PC-9 (cell line): ENCODE measurements at regions not wholly inside any gene's neighbourhood (a gene's known extent, or its start where the extent isn't known, plus 50 kb on each side); places are given as distances from the start of the nearest gene placed in this dataset.

Experiments
- EZH2 ChIP-seq: fragments of 200-600 bp; sonication (generic); IDR thresholded peaks from 2 replicates; pipeline ENCODE4 v1.8.0; 2017; ENCODE audit warnings: antibody characterized with exemption, low read depth
- TF ChIP-seq, protein P1 (sequence below): fragments of 200-600 bp; sonication (generic); conservative IDR thresholded peaks from 2 replicates; pipeline ENCODE4 v1.6.1; 2017; ENCODE audit warnings: mixed run types, antibody characterized with exemption, mild to moderate bottlenecking, moderate library complexity

DNA sequence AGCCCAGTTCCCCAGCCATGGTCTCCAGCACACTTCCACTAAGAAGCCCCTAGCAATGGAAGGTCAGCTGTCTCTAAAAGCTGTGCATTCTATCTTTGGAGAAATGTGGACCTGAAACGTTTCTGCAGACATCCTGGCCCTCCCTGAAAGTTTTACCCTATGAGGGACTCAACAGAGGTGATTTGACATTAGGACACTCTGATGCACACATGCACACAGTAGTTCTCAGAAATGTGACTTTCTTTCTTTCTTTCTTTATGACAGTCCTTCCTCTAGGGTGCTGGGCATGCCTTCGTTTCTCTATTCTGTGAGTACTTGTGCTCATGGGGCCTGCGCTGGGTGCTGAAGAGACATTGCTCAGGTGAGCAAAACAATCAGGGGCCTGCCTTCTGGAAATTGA, 857.3 kb downstream of the RNF144A start:
- TF ChIP-seq, protein P1, sequence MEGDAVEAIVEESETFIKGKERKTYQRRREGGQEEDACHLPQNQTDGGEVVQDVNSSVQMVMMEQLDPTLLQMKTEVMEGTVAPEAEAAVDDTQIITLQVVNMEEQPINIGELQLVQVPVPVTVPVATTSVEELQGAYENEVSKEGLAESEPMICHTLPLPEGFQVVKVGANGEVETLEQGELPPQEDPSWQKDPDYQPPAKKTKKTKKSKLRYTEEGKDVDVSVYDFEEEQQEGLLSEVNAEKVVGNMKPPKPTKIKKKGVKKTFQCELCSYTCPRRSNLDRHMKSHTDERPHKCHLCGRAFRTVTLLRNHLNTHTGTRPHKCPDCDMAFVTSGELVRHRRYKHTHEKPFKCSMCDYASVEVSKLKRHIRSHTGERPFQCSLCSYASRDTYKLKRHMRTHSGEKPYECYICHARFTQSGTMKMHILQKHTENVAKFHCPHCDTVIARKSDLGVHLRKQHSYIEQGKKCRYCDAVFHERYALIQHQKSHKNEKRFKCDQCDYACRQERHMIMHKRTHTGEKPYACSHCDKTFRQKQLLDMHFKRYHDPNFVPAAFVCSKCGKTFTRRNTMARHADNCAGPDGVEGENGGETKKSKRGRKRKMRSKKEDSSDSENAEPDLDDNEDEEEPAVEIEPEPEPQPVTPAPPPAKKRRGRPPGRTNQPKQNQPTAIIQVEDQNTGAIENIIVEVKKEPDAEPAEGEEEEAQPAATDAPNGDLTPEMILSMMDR = no peak
- TF ChIP-seq EZH2 = no peak
